ENCODE measurements at regions not wholly inside any gene's neighbourhood (a gene's known extent, or its start where the extent isn't known, plus 50 kb on each side); places are given as distances from the start of the nearest gene placed in this dataset.

DNA sequence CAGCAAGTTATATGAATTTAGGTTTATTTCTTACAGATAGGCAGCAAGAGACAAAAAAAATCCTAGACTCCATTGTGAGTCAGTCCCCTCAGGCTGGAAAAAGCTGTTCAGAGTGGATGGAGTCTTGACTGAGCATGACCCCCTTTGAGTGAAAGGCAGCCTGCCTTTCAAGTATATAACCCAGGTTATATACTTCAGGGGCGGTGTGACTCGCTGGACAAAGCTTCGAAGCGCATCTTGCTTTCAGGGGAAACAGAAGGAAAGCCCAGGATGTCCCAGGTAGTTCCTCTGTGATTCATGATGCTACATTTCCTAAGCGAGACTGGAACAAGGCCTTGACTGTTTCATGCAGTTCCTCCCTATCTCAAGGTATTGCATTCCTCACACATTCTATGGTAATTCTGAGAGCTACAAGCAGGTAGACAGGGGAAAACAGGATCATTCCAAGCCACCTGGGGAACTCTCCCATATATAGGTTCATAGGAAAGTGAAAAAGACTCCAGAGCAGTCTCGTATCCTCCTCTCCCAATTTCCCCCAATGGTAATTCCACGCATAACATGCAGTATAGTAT is 1244.1 kb upstream of the CDH6 start:
- TF ChIP-seq, protein P1, sequence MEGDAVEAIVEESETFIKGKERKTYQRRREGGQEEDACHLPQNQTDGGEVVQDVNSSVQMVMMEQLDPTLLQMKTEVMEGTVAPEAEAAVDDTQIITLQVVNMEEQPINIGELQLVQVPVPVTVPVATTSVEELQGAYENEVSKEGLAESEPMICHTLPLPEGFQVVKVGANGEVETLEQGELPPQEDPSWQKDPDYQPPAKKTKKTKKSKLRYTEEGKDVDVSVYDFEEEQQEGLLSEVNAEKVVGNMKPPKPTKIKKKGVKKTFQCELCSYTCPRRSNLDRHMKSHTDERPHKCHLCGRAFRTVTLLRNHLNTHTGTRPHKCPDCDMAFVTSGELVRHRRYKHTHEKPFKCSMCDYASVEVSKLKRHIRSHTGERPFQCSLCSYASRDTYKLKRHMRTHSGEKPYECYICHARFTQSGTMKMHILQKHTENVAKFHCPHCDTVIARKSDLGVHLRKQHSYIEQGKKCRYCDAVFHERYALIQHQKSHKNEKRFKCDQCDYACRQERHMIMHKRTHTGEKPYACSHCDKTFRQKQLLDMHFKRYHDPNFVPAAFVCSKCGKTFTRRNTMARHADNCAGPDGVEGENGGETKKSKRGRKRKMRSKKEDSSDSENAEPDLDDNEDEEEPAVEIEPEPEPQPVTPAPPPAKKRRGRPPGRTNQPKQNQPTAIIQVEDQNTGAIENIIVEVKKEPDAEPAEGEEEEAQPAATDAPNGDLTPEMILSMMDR (IDR thresholded peaks at IDR 0.05): no peak
- Mint-ChIP-seq H3K36me3 (ENCODE audit: low read depth) (no peaks in the 10 kb centered on the region), H3K27me3 (ENCODE audit: low read depth) (peaks cover 18% of the 10 kb centered on the region), H3K9me3 (ENCODE audit: low read depth) (no peaks in the 10 kb centered on the region), H3K4me1 (ENCODE audit: low read depth) (no peaks in the 10 kb centered on the region), H3K4me3 (ENCODE audit: unreplicated experiment) (no peak overlapping the region), H3K27ac (ENCODE audit: unreplicated experiment) (no peak overlapping the region)
- DNase-seq (ENCODE audit: low spot score): no peak

DNA sequence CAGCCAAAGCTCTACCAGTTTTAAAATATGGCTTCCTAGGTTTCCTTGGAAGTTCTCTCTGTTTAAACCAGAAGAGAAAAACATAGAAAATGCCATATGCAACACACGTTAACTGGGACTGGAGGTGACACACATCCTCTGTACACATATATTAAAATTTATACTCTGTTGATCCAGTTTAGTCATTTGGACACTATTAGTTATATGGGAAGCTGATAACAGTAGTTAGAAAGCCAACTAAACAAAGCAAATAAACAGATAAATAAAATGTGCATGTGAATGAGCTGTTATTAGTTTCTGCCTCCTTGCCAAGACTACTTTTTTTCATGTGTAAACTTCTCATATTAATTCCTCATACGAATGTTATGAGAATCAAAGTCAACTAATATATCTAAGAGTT is 1249.2 kb upstream of the CDH6 start:
- Mint-ChIP-seq H3K4me3 (ENCODE audit: unreplicated experiment) (no peak overlapping the region), H3K9me3 (ENCODE audit: low read depth) (no peaks in the 10 kb centered on the region), H3K27me3 (ENCODE audit: low read depth) (peaks cover 5% of the 10 kb centered on the region), H3K27ac (ENCODE audit: unreplicated experiment) (no peak overlapping the region), H3K4me1 (ENCODE audit: low read depth) (no peaks in the 10 kb centered on the region), H3K36me3 (ENCODE audit: low read depth) (no peaks in the 10 kb centered on the region)
- TF ChIP-seq, protein P1 (IDR thresholded peaks at IDR 0.05): no peak
- no peak for DNase-seq (ENCODE audit: low spot score)

DNA sequence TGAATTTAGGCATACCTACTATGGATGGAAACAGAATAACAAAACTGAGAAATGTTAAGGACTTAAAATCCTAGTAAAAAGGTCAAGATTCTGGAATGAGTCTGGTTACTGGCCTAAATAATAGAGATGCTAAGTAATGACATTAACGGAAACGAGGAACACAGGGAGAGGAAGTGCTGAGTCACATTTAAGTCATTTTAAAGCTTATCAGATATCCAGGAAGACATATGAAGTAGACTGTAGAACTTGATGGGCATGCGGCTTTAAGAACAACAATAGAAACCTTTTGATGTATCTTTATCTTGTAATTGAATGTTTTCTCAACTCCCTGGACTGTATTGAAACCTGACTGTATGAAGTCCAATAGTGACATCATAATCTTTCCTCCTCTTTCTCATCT is 1251.4 kb upstream of the CDH6 start:
- DNase-seq (ENCODE audit: low spot score): no peak
- Mint-ChIP-seq H3K27ac (ENCODE audit: unreplicated experiment) (no peak overlapping the region), H3K4me1 (ENCODE audit: low read depth) (no peaks in the 10 kb centered on the region), H3K27me3 (ENCODE audit: low read depth) (peaks cover 9% of the 10 kb centered on the region), H3K4me3 (ENCODE audit: unreplicated experiment) (no peak overlapping the region), H3K36me3 (ENCODE audit: low read depth) (no peaks in the 10 kb centered on the region), H3K9me3 (ENCODE audit: low read depth) (no peaks in the 10 kb centered on the region)
- TF ChIP-seq, protein P1 (IDR thresholded peaks at IDR 0.05): no peak

DNA sequence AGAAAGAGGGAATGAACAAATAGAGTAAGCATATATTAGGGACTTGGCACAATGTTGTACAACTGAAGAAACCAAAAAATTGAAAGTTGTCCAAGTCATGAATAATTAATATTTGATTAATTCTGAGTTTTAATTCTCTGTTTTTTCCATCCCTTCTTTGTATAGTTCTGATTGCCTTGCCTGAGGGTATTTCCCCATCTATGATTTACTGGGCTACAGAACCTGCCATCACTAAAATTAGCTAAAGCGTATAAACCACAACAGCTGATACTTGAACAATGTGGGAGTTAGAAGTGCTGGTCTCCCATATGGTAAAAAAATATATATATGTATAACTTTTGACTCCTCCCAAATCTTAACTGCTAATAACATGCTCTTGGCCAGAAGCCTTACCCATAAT is 1253.5 kb upstream of the CDH6 start:
- TF ChIP-seq, protein P1 (IDR thresholded peaks at IDR 0.05): no peak
- H3K27ac Mint-ChIP-seq (ENCODE audit: unreplicated experiment): no peak overlapping the region
- H3K4me3 Mint-ChIP-seq (ENCODE audit: unreplicated experiment): no peak overlapping the region
- H3K9me3 Mint-ChIP-seq (ENCODE audit: low read depth): no peaks in the 10 kb centered on the region
- H3K36me3 Mint-ChIP-seq (ENCODE audit: low read depth): no peaks in the 10 kb centered on the region
- no peak for DNase-seq (ENCODE audit: low spot score)
- H3K4me1 Mint-ChIP-seq (ENCODE audit: low read depth): no peaks in the 10 kb centered on the region
- H3K27me3 Mint-ChIP-seq (ENCODE audit: low read depth): peaks cover 5% of the 10 kb centered on the region

DNA sequence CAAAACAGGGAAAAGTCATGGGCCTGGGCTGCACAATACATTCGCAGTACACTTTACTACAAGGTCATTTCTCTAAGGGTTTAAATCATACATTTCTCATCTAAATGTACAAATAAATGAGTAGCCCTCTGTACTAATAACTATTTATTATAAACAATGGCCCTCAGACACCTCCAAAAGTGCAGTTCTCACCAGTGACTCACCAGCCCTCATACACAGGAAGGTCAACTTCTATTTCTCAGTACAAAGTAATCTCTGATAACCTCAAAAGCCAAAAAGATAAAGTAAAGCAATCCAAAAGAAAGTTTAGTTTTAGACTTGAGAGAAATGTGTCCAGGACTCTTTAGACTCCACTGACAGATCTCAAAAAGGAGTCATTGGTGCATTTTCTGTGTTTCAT is 1258.1 kb upstream of the CDH6 start:
- no peak for DNase-seq (ENCODE audit: low spot score)
- Mint-ChIP-seq H3K4me3 (ENCODE audit: unreplicated experiment) (no peak overlapping the region), H3K4me1 (ENCODE audit: low read depth) (no peaks in the 10 kb centered on the region), H3K36me3 (ENCODE audit: low read depth) (no peaks in the 10 kb centered on the region), H3K27ac (ENCODE audit: unreplicated experiment) (no peak overlapping the region), H3K9me3 (ENCODE audit: low read depth) (no peaks in the 10 kb centered on the region), H3K27me3 (ENCODE audit: low read depth) (peaks cover 5% of the 10 kb centered on the region)
- TF ChIP-seq, protein P1 (IDR thresholded peaks at IDR 0.05): no peak
